Erythroblast (primary cell): ENCODE measurements at regions not wholly inside any gene's neighbourhood (a gene's known extent, or its start where the extent isn't known, plus 50 kb on each side); places are given as distances from the start of the nearest gene placed in this dataset.

Source experiments
- GATA1 ChIP-seq: IDR thresholded peaks from 2 replicates; pipeline ENCODE4 v1.6.1; 2011; ENCODE audit warnings: low read depth, mild to moderate bottlenecking, control low read depth, low read length, moderate library complexity
- POLR2A ChIP-seq: IDR thresholded peaks from 2 replicates; pipeline ENCODE4 v1.6.1; 2011; ENCODE audit warnings: mild to moderate bottlenecking, low read length

DNA sequence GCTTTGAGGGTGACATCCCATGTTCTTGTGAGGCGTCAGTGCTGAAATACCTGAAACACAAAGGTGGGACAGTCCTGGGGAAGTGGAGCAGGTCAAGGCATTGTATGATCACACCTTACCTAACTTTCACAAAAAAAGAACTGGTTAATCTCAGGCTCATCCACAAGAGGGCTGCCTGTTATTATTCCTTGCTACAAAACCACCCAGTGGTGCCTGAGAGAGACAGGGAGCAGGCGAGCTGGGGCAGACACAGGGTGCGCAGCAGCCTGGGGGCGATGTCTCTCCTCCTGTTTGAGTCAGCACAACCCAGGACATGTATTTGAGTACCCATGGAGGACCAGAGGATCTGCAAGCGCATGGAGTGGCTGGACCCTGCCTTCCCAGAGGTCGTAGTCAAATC lies 316.8 kb upstream of the ATP10A start:
- TF ChIP-seq POLR2A (no peak), GATA1 (no peak)
